Testis (tissue), 2 donors: ENCODE measurements at regions not wholly inside any gene's neighbourhood (a gene's known extent, or its start where the extent isn't known, plus 50 kb on each side); places are given as distances from the start of the nearest gene placed in this dataset.

Experiments
- POLR2A ChIP-seq: fragments of 450-650 bp; IDR thresholded peaks from one replicate; pipeline ENCODE4 v1.6.1; 2017; ENCODE audit warnings: antibody characterized with exemption, mild to moderate bottlenecking, moderate library complexity
- TF ChIP-seq, protein P1 (sequence below), 3 experiments: fragments of 450-650 bp in 2 of 3; fragments of 200-600 bp in 1 of 3; sonication (generic) in 1 of 3; IDR thresholded peaks; one replicate each; pipeline ENCODE4 v1.5.1; 2016 to 2019; ENCODE audit warnings: antibody characterized with exemption in 3 of 3, mild to moderate bottlenecking in 2 of 3, moderate library complexity in 1 of 3

DNA sequence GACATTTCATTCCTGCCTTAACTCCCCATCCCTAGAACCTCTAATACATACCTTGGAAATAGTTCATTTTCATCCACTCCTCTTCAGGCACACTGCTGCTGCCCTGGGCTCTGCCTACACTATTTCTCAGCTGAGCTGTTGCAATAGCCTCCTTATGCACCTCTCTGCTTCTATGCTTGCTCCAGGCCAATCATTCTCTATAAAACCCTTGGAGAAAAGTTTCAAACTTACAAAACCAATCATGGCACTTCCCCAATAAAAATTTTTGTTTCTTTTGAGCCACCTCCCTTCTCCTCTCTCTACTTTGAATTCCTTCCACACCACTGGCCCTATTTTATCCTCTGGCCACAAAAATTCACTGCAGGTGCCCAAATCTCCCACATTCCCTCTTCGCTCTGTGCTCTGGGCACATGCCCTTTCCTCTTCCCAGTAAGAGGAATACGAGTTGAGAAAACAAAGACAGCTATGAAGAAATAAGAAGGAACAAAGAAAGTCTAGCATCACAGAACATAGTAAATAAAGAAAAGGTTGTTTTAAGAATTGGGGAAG lies 301.4 kb downstream of the ELAVL2 start:
- TF ChIP-seq, protein P1, sequence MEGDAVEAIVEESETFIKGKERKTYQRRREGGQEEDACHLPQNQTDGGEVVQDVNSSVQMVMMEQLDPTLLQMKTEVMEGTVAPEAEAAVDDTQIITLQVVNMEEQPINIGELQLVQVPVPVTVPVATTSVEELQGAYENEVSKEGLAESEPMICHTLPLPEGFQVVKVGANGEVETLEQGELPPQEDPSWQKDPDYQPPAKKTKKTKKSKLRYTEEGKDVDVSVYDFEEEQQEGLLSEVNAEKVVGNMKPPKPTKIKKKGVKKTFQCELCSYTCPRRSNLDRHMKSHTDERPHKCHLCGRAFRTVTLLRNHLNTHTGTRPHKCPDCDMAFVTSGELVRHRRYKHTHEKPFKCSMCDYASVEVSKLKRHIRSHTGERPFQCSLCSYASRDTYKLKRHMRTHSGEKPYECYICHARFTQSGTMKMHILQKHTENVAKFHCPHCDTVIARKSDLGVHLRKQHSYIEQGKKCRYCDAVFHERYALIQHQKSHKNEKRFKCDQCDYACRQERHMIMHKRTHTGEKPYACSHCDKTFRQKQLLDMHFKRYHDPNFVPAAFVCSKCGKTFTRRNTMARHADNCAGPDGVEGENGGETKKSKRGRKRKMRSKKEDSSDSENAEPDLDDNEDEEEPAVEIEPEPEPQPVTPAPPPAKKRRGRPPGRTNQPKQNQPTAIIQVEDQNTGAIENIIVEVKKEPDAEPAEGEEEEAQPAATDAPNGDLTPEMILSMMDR (IDR thresholded peaks at IDR 0.05) = no peak
- TF ChIP-seq POLR2A = no peak
